GM18498 (cell line): ENCODE measurements at regions not wholly inside any gene's neighbourhood (a gene's known extent, or its start where the extent isn't known, plus 50 kb on each side); places are given as distances from the start of the nearest gene placed in this dataset.

ENCODE experiments used
- ATAC-seq: cut with Tn5 transposase; IDR thresholded peaks from one replicate; pipeline ENCODE4 v1.9.1; 2021; ENCODE audit warnings: mild to moderate bottlenecking, moderate library complexity; ENCODE audit not compliant: unreplicated experiment

DNA sequence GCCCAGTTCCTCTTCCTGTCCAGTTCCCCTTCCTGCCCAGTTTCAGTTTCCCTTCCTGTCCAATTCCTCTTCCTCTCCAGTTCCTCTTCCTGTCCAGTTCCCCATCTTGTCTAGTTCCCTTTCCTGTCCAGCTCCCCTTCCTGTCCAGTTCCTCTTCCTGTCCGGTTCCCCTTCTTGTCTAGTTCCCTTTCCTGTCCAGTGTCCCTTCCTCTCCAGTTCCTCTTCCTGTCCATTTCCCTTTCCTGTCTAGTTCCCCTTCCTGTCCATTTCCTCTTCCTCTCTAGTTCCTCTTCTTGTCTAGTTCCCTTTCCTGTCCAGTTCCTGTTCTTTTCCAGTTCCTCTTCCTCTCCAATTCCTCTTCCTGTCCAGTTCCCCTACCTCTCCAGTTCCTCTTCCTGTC lies 68.1 kb upstream of the ADCY1 start:
- no peak for ATAC-seq

DNA sequence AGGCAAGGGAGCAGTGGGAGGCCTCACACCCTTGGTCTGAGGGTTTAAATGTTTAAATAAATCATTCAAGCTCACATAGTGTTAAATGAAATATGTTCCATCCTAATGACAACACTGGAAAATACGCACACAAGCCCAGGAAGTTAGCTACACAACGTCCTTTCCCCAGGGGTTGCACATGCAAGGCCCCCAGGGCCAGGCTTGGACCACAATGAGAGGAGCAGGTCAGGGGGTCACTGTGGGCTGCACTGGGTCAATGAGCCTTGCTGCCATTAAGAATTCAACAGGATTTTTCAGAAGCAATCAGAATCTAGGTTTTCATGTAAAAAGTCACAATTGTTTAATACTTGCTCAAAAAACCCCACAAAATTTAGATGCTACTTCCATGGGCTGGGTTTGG lies 64.9 kb upstream of the ADCY1 start:
- ATAC-seq, result no peak

DNA sequence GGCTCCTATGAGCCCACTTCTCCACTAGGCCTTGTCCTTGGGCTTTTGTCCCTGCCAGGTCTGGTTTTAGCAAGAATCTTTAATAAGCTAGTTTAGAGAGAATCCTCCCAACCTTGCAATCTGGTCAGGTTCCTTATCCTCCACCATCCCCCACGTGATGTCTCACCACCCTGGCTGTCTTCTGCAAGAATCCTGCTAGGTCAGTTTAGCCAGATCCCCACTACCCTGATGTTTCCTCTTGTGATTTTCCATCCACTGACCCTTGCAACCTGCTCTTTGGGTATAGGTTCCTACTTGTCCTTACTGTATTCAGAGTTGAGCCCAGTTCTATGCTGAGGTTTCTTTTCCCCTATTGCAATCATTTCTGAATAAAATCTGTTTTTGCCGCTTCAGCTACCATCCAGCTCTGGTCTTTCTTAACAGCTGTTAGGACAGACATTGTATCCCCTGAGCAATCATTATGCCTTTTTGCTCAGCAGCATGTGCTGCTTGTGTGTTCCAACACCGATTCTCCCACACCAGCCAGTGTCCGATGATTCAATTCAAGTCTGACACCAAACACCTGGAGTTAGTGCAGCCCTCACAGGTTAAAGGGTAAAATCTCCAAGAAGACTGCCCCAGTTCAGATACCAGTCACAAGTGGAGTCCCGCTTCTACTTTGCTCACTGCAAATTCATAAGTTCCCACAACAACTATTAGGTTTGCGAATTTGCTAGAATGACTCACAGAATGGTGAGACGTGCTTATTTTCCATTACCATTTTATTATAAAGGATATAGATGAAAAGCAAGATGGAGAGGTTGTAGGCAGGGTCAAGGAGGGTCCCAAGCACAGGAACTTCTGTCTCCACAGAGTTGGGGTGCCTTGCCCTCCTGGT lies 62.2 kb upstream of the ADCY1 start:
- ATAC-seq, result no peak

DNA sequence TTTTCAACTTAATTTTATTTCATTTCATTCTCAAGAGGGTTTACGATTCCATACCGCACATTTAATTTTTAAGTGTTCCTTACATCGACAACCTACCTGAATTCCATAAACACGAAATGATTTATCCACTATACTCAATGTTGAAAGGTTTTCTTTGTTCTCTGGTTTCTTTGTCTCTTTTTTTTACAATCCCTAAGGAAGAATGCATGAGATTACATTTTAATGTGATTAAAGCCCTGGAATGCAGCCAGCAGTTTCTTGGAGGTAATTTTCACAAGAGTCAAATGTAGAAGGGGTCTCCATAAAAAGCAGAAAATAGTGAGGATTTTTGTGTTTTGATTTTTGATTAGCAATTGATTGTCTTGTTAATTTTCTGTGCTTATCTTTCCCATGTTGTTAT lies 59.2 kb upstream of the ADCY1 start:
- ATAC-seq, result no peak

DNA sequence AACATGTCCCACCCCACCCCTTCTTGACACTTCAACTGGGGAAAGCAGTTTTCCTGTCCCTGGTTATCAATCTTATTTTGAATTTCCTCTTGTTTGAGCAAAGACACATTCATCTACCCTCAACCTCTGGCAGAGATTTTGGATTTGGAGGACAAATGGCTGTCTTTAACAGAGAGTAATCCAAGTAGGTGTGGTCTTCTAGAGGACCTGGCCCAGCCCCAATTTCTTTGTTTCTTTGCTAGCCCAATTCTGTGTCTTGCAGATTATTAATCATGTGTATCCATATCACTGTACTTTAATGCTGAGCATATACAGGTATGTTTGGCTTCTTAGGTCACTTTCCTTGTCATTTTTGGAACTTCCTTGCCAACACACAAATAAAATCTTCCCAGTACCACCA lies 58.8 kb upstream of the ADCY1 start:
- no peak for ATAC-seq
